Neural crest cell (in vitro differentiated cells): ENCODE measurements at regions not wholly inside any gene's neighbourhood (a gene's known extent, or its start where the extent isn't known, plus 50 kb on each side); places are given as distances from the start of the nearest gene placed in this dataset.

Experiments
- DNase-seq: peaks from one replicate; pipeline ENCODE4 v3.0.0; 2021; ENCODE audit warnings: low read depth, mixed read lengths, low spot score
- H3K27ac Mint-ChIP-seq: one replicate; pipeline ENCODE4 v1.8.0; 2021; ENCODE audit warnings: mild to moderate bottlenecking, mixed read lengths; ENCODE audit not compliant: unreplicated experiment
- H3K27me3 Mint-ChIP-seq: 2 replicates; pipeline ENCODE4 v1.8.0; 2021; ENCODE audit warnings: low read depth, mild to moderate bottlenecking, mixed read lengths
- H3K36me3 Mint-ChIP-seq: 2 replicates; pipeline ENCODE4 v1.8.0; 2021; ENCODE audit warnings: low read depth, mild to moderate bottlenecking, mixed read lengths
- H3K4me1 Mint-ChIP-seq: 2 replicates; pipeline ENCODE4 v1.8.0; 2021; ENCODE audit warnings: mixed read lengths
- H3K4me3 Mint-ChIP-seq: one replicate; pipeline ENCODE4 v1.8.0; 2021; ENCODE audit warnings: mild to moderate bottlenecking, mixed read lengths
- H3K9me3 Mint-ChIP-seq: 2 replicates; pipeline ENCODE4 v1.8.0; 2021; ENCODE audit warnings: mixed read lengths
- CTCF ChIP-seq: fragments of 200-600 bp; sonication (generic); conservative IDR thresholded peaks from 2 replicates; pipeline ENCODE4 v1.5.0; 2021; ENCODE audit warnings: antibody characterized with exemption, mild to moderate bottlenecking

- Mint-ChIP-seq H3K27me3 (peaks cover 34% of the 10 kb centered on the region), H3K4me1 (no peaks in the 10 kb centered on the region), H3K27ac (no peak overlapping the region), H3K4me3 (no peak overlapping the region), H3K9me3 (no peaks in the 10 kb centered on the region), H3K36me3 (no peaks in the 10 kb centered on the region)
- TF ChIP-seq CTCF: no peak
- DNase-seq: no peak
Observed at GRCh38 chr15:27592036-27592760, 506.9 kb downstream of the OCA2 start.
